ENCODE measurements at regions not wholly inside any gene's neighbourhood (a gene's known extent, or its start where the extent isn't known, plus 50 kb on each side); places are given as distances from the start of the nearest gene placed in this dataset.

- TF ChIP-seq CTCF (IDR thresholded peaks at IDR 0.05): no peak
- no peak for TF ChIP-seq EZH2 (IDR thresholded peaks at IDR 0.05)
Measured at GRCh38 chr12:98262902-98263301, 252.5 kb upstream of the TMPO start.
